HG03469 (cell line): ENCODE measurements at regions not wholly inside any gene's neighbourhood (a gene's known extent, or its start where the extent isn't known, plus 50 kb on each side); places are given as distances from the start of the nearest gene placed in this dataset.
A peak's percentile ranks its signal among the peaks of the same experiment; 100 is the strongest.
"Not testable (repeated sequence)": the region's sequence is repeated elsewhere in the genome, so short reads cannot be mapped to it uniquely, and the experiment has no call there.

Source experiments
- ATAC-seq: cut with Tn5 transposase; IDR thresholded peaks from one replicate; pipeline ENCODE4 v1.9.1; 2021; ENCODE audit warnings: mild to moderate bottlenecking, moderate library complexity, moderate number of reproducible peaks; ENCODE audit not compliant: unreplicated experiment

GRCh38 chr3:87898971-87899370 lies 159.8 kb downstream of the CGGBP1 start:
- ATAC-seq = no peak

- ATAC-seq = no peak
Observed at GRCh38 chr3:87895983-87896382, 162.8 kb downstream of the CGGBP1 start.

GRCh38 chr3:87873136-87873535 lies 185.7 kb downstream of the CGGBP1 start:
- ATAC-seq = no peak

- no peak for ATAC-seq
Observed at GRCh38 chr3:87867001-87867400, 191.8 kb downstream of the CGGBP1 start.

GRCh38 chr3:87856126-87856525 lies 202.7 kb downstream of the CGGBP1 start:
- no peak for ATAC-seq

- no peak for ATAC-seq
Observed at GRCh38 chr3:87855616-87856015, 203.2 kb downstream of the CGGBP1 start.

GRCh38 chr3:87855211-87855610 lies 203.6 kb downstream of the CGGBP1 start:
- ATAC-seq = no peak

GRCh38 chr3:87848003-87848402 lies 210.8 kb downstream of the CGGBP1 start:
- ATAC-seq = no peak

- ATAC-seq = no peak
Observed at GRCh38 chr3:87837076-87837475, 221.7 kb downstream of the CGGBP1 start.

- no peak for ATAC-seq
Observed at GRCh38 chr3:87836026-87836425, 222.8 kb downstream of the CGGBP1 start.

GRCh38 chr3:87835236-87835635 lies 223.6 kb downstream of the CGGBP1 start:
- ATAC-seq = no peak

GRCh38 chr3:87834327-87834726 lies 224.5 kb downstream of the CGGBP1 start:
- no peak for ATAC-seq

- no peak for ATAC-seq
Observed at GRCh38 chr3:87833039-87833377, 225.8 kb downstream of the CGGBP1 start.

GRCh38 chr3:87828046-87828445 lies 230.8 kb downstream of the CGGBP1 start:
- no peak for ATAC-seq

GRCh38 chr3:87822563-87822962 lies 236.2 kb downstream of the CGGBP1 start:
- no peak for ATAC-seq

GRCh38 chr3:87813503-87813902 lies 245.3 kb downstream of the CGGBP1 start:
- not testable (repeated sequence) for ATAC-seq

- ATAC-seq = no peak
Observed at GRCh38 chr3:87811953-87812352, 246.9 kb downstream of the CGGBP1 start.

GRCh38 chr3:87810452-87811016 lies 248.3 kb downstream of the CGGBP1 start:
- no peak for ATAC-seq

- ATAC-seq = peak; percentile 88
Observed at GRCh38 chr3:87805670-87806069, 253.1 kb downstream of the CGGBP1 start.

GRCh38 chr3:87801409-87801808 lies 257.4 kb downstream of the CGGBP1 start:
- no peak for ATAC-seq

GRCh38 chr3:87800516-87800915 lies 258.3 kb downstream of the CGGBP1 start:
- no peak for ATAC-seq

GRCh38 chr3:87798567-87798947 lies 260.2 kb downstream of the CGGBP1 start:
- ATAC-seq = no peak

GRCh38 chr3:87797872-87798566 lies 260.8 kb downstream of the CGGBP1 start:
- ATAC-seq = no peak
